Stimulated activated CD4-positive, alpha-beta T cell treated with anti-CD3 and anti-CD28 coated beads, Interleukin-12 subunit alpha, Interleukin-12 subunit beta, amount 100 ng/mL, for 24 hours (primary cell): ENCODE measurements at regions not wholly inside any gene's neighbourhood (a gene's known extent, or its start where the extent isn't known, plus 50 kb on each side); places are given as distances from the start of the nearest gene placed in this dataset.
"Not testable (repeated sequence)": the region's sequence is repeated elsewhere in the genome, so short reads cannot be mapped to it uniquely, and the experiment has no call there.

Experiments used
- DNase-seq, 2 experiments: peaks; one replicate each; pipeline ENCODE4 v3.0.0-alpha.2; 2020; ENCODE audit warnings: low read depth in 2 of 2

DNA sequence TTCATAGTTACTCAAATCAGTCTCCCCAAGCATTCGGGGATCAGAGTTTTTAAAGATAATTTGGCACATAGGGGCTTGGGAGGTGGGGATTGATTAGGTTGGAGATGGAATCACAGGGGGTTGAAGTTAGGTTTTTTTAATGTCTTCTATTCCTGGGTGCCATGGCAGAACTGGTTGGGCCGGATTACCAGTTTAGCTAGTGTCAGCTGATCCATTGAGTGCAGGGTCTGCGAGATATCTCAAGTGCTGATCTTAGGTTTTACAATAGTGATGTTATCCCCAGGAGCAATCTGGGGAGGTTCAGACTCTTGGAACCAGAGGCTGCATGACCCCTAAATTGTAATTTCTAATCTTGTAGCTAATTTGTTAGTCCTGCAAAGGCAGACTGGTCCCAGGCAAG lies 163.5 kb upstream of the ATP10A start:
- not testable (repeated sequence) for DNase-seq

DNA sequence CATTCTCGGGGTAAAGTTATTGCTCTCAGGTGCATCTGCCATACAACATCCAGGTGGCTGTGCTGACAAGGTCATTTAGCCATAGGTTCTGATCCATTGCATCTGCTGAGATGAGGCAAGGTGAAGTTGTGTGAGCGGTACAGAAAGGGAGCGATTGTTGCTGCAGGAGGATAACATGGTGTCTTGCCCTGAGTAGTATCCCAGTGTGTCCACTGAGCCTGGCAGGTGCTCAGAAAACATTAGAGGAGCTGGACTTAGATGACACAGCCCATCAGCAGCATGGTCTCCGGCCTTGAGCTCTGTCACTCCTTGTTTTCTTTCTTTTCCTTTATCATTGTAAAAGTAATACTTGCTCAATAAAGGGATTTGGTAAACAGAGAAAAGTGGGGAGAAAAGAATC lies 161.1 kb upstream of the ATP10A start:
- DNase-seq = no peak

DNA sequence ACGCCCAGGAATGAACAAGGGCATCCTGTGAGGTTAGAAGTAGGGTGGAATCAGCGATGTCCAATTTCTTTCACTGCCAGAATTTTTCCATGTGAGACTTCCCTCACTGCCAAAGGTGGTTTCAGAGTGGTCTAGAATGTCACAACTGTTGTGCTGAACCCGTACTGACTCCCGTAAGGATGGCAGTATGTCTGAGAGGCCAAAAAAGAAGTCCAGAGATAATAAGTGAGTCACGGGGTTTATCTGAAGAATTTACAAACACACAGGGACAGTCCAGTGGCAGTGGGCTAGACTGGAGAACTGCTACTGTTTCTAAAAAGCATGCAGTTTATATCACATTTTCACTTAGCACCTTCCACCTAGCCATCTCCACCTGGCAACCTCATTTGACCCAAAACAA lies 160.6 kb upstream of the ATP10A start:
- no peak for DNase-seq

DNA sequence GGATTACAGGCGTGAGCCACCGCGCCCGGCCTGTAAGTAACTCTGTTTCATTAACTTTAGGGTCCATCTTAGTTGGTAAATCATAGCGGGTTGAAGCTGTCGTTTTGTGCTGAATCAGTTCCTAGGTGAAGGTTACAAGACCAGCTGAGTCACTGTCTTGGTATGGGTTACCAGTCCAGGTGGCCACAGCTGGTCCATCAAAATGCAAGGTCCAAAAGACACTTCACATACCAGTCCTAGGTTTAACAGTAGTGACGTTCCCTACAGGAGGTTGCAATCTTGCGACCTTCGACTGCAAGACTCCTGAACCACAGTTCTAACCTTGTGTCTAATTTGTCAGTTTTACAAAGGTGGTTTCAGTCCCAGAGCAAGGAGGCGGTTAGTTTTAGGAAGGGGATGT lies 160.1 kb upstream of the ATP10A start:
- no peak for DNase-seq

DNA sequence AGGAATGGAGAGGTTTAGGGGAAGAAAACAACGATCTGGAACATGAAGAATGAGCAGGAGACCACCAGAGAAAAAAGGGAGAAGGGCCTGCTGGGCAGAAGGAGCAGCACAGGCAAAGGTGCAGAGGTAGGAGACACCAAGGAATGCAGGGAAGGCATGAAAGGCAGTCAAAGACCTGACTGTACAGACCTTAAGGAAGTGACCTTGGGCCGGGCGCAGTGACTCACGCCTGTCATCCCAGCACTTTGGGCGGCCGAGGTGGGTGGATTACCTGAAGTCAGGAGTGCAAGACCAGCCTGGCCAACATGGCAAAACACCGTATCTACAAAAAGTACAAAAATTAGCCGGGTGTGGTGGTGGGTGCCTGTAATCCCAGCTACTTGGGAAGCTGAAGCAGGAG lies 157.7 kb upstream of the ATP10A start:
- DNase-seq = no peak

DNA sequence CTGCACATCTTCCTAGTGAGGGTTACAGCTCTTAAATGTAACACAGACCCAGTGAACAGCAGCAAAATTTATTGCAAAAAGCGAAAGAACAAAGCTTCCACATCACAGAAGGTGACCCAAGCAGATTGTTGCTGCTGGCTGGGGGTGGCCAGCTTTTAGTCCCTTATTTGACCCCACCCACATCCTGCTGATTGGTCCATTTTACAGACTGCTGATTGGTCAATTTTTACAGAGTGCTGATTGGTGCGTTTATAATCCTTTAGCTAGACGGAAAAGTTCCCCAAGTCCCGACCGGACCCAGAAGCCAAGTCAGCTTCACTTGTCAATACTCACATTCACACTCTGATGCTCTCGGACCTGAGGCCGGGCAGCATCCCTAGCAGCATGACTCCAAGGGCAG lies 154.5 kb upstream of the ATP10A start:
- no peak for DNase-seq

DNA sequence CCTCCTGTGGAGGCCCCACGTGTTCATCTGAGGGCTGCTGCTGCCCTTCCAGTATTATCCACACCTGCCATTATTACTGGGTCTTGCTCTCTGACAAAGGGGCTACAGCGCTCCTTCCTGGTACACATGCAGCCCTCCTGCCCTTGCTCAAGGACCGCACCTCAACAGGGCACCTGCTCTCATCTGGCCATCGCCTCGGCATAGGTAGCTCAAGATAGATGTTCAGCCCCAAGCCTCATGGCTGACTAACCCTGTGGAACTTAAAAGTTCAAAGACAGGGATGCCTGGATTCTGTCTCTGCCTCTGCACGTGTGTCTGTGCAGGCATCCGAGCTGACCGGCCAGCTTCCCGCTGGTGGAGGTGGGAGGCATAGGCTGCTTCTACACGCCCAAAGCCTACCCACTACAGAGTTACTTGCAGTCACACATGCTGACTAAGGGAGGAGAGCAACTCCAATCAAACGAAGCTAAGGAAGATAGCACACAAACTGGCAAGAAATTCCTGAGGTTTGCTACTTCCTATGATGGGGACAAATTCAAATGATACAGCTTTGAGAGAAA lies 152.5 kb upstream of the ATP10A start:
- DNase-seq = no peak

DNA sequence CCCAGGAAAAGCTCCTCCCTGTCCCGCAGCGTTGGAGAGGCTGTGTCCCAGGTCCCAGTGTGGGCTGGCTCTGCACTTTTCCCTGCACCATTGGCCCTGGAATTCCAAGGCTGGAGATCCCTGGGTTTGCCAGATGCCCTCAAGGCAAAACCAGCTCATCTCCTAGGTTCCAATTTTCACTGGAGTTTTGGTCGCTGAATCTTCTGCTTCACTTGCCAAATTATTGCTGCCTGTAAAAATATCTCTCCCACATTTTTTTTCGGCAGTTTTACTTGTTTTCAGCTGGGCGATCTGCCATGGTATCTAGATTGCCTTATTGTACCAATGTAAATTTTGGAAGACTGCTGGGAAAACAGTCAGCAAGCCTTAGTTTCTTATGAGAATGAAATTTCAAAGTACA lies 150.9 kb upstream of the ATP10A start:
- DNase-seq = no peak

DNA sequence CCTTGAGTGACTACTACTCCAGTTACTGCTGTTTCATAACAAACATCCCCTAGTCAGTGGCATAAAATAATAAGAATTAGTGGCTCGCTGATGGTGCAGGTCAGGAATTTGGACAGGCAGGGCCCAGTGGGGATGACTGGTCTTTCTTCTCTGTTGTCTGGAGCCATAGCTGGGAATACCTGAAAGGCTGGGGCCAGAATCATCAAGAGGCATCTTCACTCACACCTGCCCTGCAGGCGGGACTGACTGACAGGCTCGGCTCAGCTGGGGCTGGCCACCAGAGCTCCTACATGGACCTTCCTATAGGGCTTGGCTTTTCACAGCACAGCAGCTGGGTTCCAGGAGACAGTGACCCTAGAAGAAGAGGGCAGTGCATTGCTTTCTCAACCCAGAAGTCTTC lies 148.8 kb upstream of the ATP10A start:
- no peak for DNase-seq

DNA sequence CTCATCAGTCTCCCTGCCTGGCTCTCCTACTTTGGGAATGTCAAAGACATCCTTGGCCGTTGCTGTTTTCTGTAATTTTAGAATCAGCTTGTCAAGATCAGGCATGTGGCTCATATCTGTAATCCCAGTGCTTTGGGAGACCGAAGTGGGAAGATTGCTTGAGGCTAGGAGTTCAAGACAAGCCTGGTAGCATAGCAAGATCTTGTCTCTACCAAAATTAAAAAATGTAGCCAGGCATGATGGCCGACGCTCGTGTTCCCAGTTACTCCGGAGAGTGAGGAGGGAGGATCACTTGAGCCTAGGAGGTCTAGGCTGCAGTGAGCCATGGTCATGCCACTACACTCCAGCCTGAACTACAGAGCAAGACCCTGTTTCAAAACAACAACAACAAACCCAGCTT lies 144.0 kb upstream of the ATP10A start:
- DNase-seq = no peak

DNA sequence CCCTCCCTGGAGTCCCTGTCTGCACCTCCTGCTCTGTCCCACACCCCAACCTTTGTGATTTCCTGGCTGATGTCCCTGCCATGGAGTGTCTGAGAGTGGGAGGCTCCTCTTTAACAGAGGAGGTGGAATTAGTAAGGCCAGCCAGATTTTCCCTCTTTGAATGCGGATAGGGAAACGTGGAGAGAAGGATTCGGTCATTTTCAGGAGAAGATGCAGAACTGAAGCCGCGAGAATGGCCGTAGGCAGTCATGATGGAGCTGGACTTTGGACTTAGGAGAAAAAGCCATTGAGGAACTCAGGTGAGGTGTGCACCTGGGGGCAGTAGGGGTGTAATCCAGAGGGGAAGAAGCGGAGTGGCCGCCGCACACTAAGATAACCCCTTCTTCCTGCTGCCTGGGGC lies 138.1 kb upstream of the ATP10A start:
- no peak for DNase-seq

DNA sequence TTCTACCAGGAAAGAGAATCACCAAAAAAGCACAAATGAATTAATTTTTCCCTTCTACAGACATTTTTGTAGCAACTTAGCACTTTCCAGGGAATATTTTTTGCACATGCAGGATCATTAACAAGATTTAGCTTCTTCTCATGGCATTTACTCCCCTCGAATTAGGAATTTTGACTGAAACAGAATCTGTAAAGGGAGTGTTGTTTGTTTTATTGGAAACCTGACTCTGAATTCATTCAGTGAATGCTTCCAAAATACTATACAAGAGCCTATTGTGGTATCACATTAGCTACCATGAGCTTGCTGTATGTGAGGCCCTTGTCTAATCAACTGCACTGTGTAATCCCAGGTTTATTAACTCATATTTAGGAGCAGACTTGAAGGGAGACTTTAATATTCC lies 130.4 kb upstream of the ATP10A start:
- no peak for DNase-seq

DNA sequence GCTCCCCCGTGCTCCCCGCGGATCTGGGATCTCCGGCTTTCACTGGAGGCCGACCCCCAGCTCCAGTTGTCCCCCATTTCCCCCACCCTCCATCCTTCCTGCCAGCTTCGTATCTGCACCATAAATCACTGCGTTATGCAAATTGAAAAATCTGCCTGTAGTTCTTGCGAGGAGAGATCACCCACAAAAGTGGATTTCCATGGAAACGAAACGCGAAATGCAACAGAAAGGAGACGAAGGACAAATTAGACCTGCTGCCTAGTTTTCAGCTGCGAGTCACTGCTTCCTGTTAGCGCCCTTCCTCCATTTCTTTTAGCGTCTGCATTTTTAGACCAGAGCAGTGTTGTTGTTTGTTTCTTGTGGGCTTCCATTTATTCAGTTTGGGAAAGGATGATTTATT lies 127.1 kb upstream of the ATP10A start:
- no peak for DNase-seq

DNA sequence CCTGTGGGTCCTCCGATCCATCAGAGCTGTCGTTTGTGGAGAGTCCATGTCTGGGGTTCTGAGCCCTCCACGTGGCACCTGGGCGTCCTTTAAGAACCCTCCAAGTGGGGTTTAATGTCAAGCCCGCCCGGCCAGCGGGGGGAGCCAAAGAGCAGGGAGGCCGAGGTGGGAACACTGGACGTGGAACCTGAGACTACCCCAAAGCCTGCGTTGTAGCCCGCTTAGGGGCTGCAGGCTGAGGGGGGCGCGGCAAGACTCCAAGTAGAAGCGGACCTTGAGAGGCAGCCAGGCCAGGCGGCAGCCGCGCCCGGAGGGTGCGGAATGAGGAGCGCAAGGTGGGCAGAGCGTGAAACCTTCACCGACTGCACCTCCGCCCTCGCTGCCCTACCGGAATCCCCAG lies 126.2 kb upstream of the ATP10A start:
- DNase-seq = no peak

DNA sequence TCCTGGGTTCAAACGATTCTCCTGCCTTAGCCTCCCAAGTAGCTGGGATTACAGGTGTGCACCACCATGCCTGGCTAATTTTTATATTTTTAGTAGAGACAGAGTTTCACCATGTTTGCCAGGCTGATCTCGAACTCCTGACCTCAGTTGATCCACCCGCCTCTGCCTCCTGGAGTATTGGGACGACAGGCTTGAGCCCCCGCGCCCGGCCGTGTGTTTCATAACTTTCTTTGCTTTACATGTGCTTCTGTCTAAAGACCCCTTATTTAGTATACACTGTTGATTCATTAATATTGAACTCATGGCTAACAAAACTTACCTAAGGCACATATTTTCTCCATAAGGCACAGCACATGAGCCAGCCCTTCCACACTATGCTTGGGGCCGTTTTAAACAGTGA lies 125.6 kb upstream of the ATP10A start:
- not testable (repeated sequence) for DNase-seq

DNA sequence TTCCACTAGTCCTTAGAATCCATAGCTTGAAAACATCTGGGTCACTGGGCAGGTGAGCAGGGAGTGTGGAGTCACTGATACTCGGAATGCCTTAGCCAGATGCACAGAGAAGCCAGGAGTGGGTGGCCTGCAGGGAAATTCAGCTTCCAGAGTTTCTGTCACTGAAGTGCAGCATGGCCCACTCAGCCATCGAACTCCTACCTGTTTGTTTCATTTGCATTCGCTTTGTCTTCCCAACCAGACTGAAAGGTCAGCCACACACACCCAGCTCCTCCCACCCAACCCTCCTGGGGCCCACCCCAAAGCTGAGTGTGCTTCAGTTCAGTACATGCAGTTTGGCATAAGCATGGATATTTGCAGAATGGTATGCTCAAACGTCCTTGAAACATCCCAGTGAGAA lies 124.5 kb upstream of the ATP10A start:
- no peak for DNase-seq

DNA sequence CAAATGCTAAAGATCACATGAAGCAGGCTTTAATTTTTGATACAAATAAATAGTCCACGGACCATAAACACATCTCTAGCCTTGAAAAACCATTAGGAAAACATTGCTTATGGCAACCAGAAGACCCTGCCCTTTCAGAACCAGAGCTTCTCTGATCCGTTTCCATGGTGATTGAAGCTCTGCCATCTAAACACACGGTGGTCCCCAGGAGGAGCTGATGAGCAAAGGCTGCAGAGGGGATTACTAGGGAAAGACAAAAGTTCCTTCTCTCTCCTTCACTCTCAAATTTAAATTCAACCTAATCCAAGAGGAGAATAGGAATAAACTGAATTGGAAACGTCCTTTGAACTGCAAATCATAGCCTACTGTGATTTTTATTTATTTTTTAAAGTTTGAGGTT lies 122.0 kb upstream of the ATP10A start:
- DNase-seq = no peak

DNA sequence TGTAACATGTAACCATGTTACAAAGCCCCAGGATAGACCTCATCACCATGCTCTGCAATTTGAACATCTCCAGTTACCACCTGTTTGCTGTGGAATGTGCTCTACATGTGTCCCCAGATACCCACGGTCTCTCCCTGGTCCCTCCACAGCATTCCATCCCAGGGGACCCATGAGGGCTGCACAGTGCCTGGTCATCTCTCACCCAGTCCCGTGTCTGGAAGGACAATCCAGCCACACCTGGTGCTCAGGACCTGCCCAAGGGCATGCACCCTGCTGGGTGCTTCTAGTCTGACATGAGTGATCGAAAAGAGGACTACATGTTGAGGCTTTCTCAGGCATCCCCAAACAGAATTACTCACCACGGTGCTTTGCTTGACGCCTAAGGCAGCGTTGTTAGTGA lies 119.6 kb upstream of the ATP10A start:
- DNase-seq = no peak

DNA sequence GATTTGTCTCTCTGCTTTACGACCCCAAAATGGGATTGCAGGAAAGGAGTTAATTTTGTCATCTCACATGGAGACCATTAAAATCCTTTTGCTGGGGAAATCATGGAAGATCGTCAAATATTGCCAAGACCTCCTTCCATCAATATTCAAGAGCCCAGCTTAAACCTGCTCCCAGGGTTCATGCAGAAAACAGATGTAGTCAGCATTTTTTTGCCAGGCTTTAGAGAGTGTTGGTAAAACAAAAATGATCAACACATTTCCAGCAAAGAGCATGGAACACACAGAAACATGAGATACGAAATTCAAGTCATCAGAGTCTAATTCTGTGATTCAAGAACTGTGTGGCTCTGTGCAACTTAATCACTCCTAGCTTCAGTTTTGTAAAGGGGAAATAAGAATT lies 118.0 kb upstream of the ATP10A start:
- no peak for DNase-seq

DNA sequence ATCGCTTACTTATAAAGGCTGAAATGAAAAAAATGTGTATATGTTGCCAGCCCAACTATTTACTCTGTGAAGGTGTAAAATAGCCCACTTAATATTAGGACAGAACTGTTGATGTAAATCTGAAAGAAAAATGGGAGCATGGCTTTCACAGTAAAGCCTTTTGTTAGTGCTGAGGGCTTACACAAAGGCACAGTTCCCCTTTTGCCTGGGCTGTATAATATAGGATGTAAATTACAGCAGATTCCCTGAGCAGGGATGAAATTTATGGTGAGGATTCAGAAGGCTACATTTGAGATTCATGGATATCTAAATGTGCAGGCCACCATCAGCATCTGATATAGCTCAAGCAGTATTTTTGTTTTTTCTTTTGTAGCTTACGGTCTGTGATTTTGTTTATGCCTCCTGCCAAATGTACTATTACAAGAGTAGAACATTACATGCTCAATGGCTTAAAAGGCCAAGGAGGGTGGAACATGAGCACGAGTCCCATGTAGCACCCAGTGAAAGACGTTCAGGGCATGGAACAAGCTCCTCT lies 109.1 kb upstream of the ATP10A start:
- no peak for DNase-seq

DNA sequence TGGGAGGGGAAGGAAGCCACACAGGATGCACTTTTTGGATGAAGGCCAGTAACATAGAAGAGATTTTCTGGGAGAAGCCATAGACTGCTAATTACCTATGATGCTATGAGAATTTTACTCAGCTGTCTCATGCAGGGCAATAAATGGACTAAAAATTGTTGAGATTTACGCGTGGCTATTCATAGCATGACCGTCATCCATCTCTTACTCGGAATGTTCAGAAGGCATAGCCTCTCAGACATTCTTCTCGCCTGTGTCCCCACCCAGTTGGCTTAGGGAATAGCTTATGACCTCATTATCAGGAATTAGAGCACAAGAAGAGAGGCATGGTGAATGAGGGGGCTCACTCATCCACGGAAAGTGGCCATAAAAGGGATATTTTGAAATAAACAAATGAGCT lies 107.9 kb upstream of the ATP10A start:
- DNase-seq = no peak

DNA sequence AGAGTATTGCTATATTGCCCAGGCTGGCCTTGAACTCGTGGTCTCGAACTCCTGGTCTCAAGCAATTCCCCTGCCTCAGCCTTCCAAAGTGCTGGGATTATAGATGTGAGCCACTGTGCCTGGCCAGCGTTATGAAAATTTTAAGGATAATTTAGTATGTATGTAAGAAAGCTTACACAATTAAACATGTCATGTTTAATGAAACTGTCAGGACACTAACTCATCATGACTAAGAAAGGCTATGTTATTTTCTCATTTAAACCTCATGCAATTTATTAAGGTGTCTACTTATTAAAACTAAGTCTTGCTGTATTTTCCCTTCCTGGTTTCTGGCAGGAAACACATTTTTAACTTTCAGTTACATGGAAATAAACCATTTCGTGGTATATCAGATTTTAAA lies 106.8 kb upstream of the ATP10A start:
- DNase-seq = no peak

DNA sequence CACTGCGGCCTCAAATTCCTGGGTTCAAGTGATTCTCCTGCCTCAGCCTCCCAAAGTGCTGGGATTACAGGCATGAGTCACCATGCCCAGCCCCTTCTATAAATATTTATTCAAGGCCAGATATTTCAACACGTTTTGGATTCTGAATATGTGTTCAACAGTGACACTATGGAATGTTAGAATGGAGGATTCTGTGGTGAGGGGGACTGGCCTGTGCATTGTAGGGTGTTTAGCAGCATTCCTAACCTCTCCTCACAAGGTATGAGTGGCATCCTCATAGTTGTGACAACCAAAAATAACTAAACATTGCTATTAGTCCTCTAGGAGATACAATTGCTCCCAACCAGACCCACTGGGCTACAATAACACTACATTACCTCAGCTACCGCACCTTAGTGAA lies 104.0 kb upstream of the ATP10A start:
- no peak for DNase-seq

DNA sequence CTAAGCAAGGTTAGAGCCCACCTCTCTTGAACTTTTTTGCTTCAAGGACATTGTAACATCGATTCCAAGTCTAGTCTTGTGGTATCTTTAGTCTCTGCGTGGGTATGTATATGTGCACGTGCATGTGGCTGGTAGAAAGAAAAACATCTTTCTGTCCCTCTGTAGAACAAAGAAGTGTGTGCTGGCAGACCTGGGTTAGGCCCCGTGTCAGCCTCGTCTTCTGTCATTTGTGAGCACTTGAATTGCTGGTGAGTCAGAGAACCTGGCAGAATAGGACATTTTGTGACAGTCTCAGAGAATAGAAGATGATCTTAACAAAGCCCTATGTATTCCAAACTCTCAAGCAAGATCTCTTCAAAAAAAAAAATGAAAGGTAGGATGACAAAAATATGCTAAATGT lies 102.2 kb upstream of the ATP10A start:
- DNase-seq = no peak

DNA sequence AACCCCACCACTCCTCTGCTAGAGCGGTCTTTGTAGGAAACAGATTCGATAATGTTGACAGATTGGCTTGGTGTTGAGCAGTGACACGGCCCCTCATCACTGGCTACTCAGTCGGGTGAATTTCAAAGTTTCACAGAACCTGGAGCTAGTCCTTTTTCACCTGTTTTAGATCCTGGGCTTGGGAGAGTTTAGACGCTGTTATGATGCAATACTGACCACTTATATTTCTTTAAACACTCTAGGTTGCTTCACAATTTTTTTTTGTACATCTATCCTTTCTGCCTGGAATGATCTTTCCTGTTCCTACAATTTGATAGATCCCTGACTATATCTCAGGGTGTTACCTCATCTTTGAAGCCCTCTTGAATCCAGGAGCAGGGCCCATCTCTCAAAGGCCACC lies 97.1 kb upstream of the ATP10A start:
- no peak for DNase-seq
